ENCODE measurements at regions not wholly inside any gene's neighbourhood (a gene's known extent, or its start where the extent isn't known, plus 50 kb on each side); places are given as distances from the start of the nearest gene placed in this dataset.
A peak's percentile ranks its signal among the peaks of the same experiment; 100 is the strongest.

DNA sequence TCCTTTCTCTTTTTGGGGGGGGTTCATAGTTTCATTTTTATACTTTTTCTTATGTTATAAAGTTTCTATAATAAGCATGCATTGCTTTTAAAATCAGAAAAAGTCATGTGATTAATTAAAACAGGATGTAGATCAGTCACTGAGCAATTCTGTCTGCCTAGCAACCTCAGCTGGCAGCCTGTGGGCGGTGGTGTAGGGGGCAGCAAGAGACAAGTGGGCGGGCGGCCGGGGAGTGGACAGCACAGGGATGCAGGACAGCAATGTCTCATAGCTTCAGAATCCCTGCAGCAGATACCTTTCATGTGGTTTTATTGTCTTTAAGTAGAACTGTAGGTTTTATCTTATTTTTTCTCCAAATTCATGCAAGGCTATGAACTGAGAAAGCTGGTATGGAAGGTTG, 101.9 kb upstream of the S1PR3 start:
- H3K9me3 ChIP-seq (ENCODE audit: control insufficient read depth, insufficient read depth, low read depth, low read length) = no peaks in the 10 kb centered on the region
- no peaks in the 10 kb centered on the region for H3K4me1 ChIP-seq (ENCODE audit: control insufficient read depth, insufficient read depth, low read length)
- H3K27ac ChIP-seq (ENCODE audit: extremely low read depth, low read depth, low read length) = no peak overlapping the region
- no peaks in the 10 kb centered on the region for H3K36me3 ChIP-seq (ENCODE audit: control insufficient read depth in 2 of 2, insufficient read depth in 1 of 2, low read length in 2 of 2)
- CTCF ChIA-PET = no interaction called here
- no peak overlapping the region for H3K4me3 ChIP-seq (ENCODE audit: low read depth, low read length)
- TF ChIP-seq ZBTB20 (tag by site-specific recombination; IDR thresholded peaks at IDR 0.05) (no peak), EGR2 (tag by site-specific recombination; IDR thresholded peaks at IDR 0.05; ENCODE audit: low read depth) (peak; percentile 31; the same call in 1 of the 2 replicates)
- POLR2A ChIA-PET = no interaction called here

DNA sequence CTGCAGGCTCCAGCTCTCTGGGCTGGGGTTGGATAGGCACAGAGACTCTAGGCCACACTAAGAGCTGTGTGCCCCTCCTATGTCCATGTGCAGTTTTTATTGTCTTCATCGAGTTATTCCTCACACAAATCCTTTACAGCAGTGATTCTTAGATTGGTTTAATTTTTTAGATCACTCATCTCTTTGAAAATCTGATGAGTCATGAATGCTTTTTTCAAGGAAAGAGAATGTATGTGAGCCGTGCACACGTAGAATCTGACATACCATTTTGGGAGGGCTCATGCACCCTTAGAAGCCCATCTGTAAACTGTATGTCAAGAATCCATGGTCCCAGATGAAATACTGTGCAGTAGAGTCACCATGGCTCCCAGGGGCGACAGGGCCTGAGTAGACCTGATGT, 100.7 kb upstream of the S1PR3 start:
- no peak for TF ChIP-seq ZNF558 (tag by site-specific recombination; IDR thresholded peaks at IDR 0.05)
- no peak for TF ChIP-seq ZNF132 (tag by site-specific recombination; IDR thresholded peaks at IDR 0.05; ENCODE audit: borderline replicate concordance)
- TF ChIP-seq EGR2 (tag by site-specific recombination; IDR thresholded peaks at IDR 0.05; ENCODE audit: low read depth) = no peak
- no peak for TF ChIP-seq ZNF530 (tag by site-specific recombination; IDR thresholded peaks at IDR 0.05; ENCODE audit: low read depth)
- TF ChIP-seq ZNF626 (tag by site-specific recombination; IDR thresholded peaks at IDR 0.05) = no peak
- TF ChIP-seq ATF2 (tag by site-specific recombination; IDR thresholded peaks at IDR 0.05; ENCODE audit: low read depth) = no peak
- no peak for TF ChIP-seq BCL11A (tag by site-specific recombination; IDR thresholded peaks at IDR 0.05; ENCODE audit: low read depth)
- TF ChIP-seq ZNF146 (tag by site-specific recombination; IDR thresholded peaks at IDR 0.05) = no peak
- TF ChIP-seq ZNF48 (tag by site-specific recombination; IDR thresholded peaks at IDR 0.05) = no peak
- ChIA-PET CTCF (no interaction called here), POLR2A (no interaction called here)
- Histone ChIP-seq H3K9me3 (ENCODE audit: control insufficient read depth, insufficient read depth, low read depth, low read length) (no peaks in the 10 kb centered on the region), H3K27ac (ENCODE audit: extremely low read depth, low read depth, low read length) (no peak overlapping the region), H3K4me3 (ENCODE audit: low read depth, low read length) (no peak overlapping the region), H3K36me3 (ENCODE audit: control insufficient read depth in 2 of 2, insufficient read depth in 1 of 2, low read length in 2 of 2) (no peaks in the 10 kb centered on the region), H3K4me1 (ENCODE audit: control insufficient read depth, insufficient read depth, low read length) (no peaks in the 10 kb centered on the region)

GRCh38 chr9:88891040-88891439, 100.2 kb upstream of the S1PR3 start:
- no peak overlapping the region for H3K27ac ChIP-seq (ENCODE audit: extremely low read depth, low read depth, low read length)
- no peaks in the 10 kb centered on the region for H3K9me3 ChIP-seq (ENCODE audit: control insufficient read depth, insufficient read depth, low read depth, low read length)
- H3K36me3 ChIP-seq (ENCODE audit: control insufficient read depth in 2 of 2, insufficient read depth in 1 of 2, low read length in 2 of 2) = no peaks in the 10 kb centered on the region
- H3K4me1 ChIP-seq (ENCODE audit: control insufficient read depth, insufficient read depth, low read length) = no peaks in the 10 kb centered on the region
- POLR2A ChIA-PET = no interaction called here
- H3K4me3 ChIP-seq (ENCODE audit: low read depth, low read length) = no peak overlapping the region
- CTCF ChIA-PET = no interaction called here
- no peak for TF ChIP-seq ZNF324 (tag by site-specific recombination; IDR thresholded peaks at IDR 0.05)
- TF ChIP-seq ZNF529 (tag by site-specific recombination; IDR thresholded peaks at IDR 0.05; ENCODE audit: insufficient replicate concordance) = no peak
- no peak for TF ChIP-seq ZNF423 (tag by site-specific recombination; IDR thresholded peaks at IDR 0.05)
- TF ChIP-seq ZNF571 (tag by site-specific recombination; IDR thresholded peaks at IDR 0.05) = no peak
- no peak for TF ChIP-seq ZNF19 (tag by site-specific recombination; IDR thresholded peaks at IDR 0.05; ENCODE audit: low read depth)
- TF ChIP-seq ZNF629 (tag by site-specific recombination; IDR thresholded peaks at IDR 0.05) = no peak
- no peak for TF ChIP-seq ZNF660 (tag by site-specific recombination; IDR thresholded peaks at IDR 0.05)
- TF ChIP-seq ZNF701 (tag by site-specific recombination; IDR thresholded peaks at IDR 0.05) = no peak

DNA sequence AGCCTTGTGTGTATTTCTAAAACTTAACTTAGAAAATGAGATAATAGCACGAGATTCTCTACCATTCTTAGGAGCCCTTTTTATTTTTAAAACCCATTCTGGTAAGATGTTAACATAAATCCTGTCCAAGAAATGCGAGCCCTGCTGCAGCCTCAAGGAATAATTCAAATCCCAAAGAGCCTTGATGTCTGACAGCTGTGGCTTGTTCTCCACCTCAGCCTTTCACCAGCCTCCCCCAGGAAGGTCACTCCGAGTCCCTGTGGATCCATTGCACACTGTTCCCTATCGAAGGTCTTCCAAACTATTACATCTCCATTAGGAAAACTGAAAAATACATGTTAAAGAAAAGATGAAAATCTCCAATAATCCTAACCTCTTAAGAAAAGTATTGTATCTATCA, 98.5 kb upstream of the S1PR3 start:
- CTCF ChIA-PET = interaction anchor here (0.7 kb wide), 1 partner anchor 1208 kb away, joined by 4 read pairs; no protein-coding TSS in a partner anchor
- TF ChIP-seq ZNF169 (tag by site-specific recombination; IDR thresholded peaks at IDR 0.05) (no peak), ZNF223 (tag by site-specific recombination; IDR thresholded peaks at IDR 0.05) (no peak)
- Histone ChIP-seq H3K36me3 (ENCODE audit: control insufficient read depth in 2 of 2, insufficient read depth in 1 of 2, low read length in 2 of 2) (no peaks in the 10 kb centered on the region), H3K4me1 (ENCODE audit: control insufficient read depth, insufficient read depth, low read length) (no peaks in the 10 kb centered on the region), H3K9me3 (ENCODE audit: control insufficient read depth, insufficient read depth, low read depth, low read length) (no peaks in the 10 kb centered on the region), H3K4me3 (ENCODE audit: low read depth, low read length) (no peak overlapping the region), H3K27ac (ENCODE audit: extremely low read depth, low read depth, low read length) (no peak overlapping the region)
- POLR2A ChIA-PET = no interaction called here
